Liver (tissue), 3 donors: ENCODE measurements at regions not wholly inside any gene's neighbourhood (a gene's known extent, or its start where the extent isn't known, plus 50 kb on each side); places are given as distances from the start of the nearest gene placed in this dataset.

Experiments used
- CTCF ChIP-seq: fragments of 150-350 bp; IDR thresholded peaks from 2 replicates; pipeline ENCODE4 v1.5.1; 2017; ENCODE audit warnings: improper control_type of control experiment, low read depth, low read length; ENCODE audit not compliant: missing input control
- JUND ChIP-seq, 2 donors: IDR thresholded peaks; 2 replicates each; pipeline ENCODE4 v1.6.1; 2016; ENCODE audit warnings: antibody characterized with exemption in 2 of 2
- MAX ChIP-seq: IDR thresholded peaks from 2 replicates; pipeline ENCODE4 v1.6.1; 2016; ENCODE audit warnings: antibody characterized with exemption
- RXRA ChIP-seq, 2 donors: IDR thresholded peaks; 2 replicates each; pipeline ENCODE4 v1.6.1; 2017 to 2018; ENCODE audit warnings: antibody characterized with exemption in 2 of 2, mild to moderate bottlenecking in 1 of 2
- donor health status: healthy.
- donor health status: healthy.

DNA sequence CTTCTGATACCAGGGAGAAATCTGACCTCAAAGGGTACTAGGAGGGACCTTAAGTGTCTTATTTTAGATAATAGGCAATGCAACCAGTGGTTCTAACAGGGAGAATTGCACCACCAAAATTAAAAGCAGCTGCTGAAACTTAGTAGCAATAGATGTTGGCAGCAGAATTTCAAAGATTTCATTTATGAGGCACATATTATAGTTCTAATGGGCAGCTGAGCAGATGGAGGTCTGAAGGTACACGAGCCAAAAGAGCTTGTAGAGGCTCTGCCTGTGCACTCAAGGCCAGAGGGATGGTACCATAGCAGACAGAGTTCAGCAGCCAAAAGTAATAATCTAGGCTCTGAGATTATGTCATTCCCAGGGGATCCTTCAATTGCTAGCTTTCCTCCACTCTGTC, 87.3 kb upstream of the NCKAP5 start:
- TF ChIP-seq MAX (no peak), JUND (IDR thresholded peaks at IDR 0.05) (no peak), CTCF (no peak), RXRA (IDR thresholded peaks at IDR 0.05) (no peak)
